ENCODE measurements at regions not wholly inside any gene's neighbourhood (a gene's known extent, or its start where the extent isn't known, plus 50 kb on each side); places are given as distances from the start of the nearest gene placed in this dataset.

DNA sequence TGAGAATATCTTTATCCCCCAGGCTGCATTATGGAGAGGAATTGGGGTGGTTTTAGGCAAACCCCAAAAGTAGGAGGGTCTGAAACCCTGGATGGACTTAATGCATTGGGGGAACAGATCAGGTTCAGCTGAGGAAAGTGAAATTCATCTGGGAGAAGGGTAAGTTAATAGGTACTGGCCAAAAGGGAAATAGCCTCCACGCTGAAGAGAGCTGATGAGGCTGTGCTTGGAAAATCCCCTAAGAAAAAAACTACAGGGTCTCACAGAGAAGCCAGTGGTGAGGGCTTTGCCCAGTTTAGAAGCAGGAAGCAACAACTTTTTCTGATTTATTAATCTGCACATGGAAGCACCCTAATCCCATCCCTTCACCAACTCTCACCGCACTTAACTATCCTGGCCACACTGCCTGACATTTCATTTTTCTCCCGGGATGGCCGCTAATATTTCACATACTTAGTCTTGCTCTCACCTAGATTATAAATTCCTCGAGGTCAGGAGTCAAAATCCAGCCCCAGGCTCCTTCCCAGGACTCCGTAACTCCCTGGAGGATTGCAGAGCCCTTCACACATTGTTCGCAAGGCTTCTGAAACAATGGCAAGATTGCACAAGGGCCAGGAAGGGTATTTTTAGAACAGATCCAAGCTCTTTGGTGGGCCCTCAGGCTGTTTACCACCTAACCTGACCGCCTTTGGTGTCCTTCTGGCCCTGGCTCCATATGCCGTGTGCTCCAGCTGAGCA is 60.9 kb upstream of the TARBP1 start:
- TF ChIP-seq CTCF (IDR thresholded peaks at IDR 0.05), result no peak
- no peak for TF ChIP-seq EZH2 (IDR thresholded peaks at IDR 0.05)
